GM12873 (cell line): ENCODE measurements at regions not wholly inside any gene's neighbourhood (a gene's known extent, or its start where the extent isn't known, plus 50 kb on each side); places are given as distances from the start of the nearest gene placed in this dataset.

Experiments
- TF ChIP-seq, protein P1 (sequence below): IDR thresholded peaks from 2 replicates; pipeline ENCODE4 v1.5.1; 2012; ENCODE audit warnings: low read depth, mild to moderate bottlenecking, moderate library complexity, low read length, control low read depth; ENCODE audit not compliant: insufficient read depth; ENCODE audit errors: missing control alignments

GRCh38 chr12:125193376-125194152, 128.3 kb downstream of the AACS start:
- TF ChIP-seq, protein P1, sequence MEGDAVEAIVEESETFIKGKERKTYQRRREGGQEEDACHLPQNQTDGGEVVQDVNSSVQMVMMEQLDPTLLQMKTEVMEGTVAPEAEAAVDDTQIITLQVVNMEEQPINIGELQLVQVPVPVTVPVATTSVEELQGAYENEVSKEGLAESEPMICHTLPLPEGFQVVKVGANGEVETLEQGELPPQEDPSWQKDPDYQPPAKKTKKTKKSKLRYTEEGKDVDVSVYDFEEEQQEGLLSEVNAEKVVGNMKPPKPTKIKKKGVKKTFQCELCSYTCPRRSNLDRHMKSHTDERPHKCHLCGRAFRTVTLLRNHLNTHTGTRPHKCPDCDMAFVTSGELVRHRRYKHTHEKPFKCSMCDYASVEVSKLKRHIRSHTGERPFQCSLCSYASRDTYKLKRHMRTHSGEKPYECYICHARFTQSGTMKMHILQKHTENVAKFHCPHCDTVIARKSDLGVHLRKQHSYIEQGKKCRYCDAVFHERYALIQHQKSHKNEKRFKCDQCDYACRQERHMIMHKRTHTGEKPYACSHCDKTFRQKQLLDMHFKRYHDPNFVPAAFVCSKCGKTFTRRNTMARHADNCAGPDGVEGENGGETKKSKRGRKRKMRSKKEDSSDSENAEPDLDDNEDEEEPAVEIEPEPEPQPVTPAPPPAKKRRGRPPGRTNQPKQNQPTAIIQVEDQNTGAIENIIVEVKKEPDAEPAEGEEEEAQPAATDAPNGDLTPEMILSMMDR: no peak

DNA sequence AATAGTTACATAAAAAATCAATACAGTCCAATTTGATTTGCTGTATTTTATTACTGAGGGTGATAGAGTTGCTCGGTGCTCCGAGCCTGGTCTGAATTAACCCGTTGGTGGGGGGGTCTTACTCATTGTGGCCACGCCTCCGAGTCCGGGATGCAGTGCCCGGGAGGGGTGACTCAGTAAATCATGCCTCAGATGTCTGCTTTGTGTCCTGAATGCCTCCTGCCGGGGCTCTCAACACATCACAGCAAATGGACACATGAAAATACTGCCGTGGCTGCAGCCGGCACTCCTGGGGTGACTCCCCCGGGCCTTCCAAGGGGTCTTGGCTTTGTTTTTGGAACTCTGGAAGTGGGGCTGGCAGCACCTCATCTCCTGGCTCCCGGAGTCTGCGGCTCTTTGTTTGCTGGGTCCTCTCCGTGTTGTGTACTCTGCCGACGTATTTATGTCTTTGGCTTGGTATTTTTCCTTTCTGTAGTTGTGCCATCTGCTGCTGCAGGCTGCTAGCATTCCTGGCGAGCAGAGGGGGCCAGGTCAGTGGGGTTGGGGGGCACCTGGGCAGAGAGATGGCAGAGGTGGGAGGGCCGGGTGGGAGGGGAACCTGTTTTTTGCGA, 129.0 kb downstream of the AACS start:
- TF ChIP-seq, protein P1: no peak

DNA sequence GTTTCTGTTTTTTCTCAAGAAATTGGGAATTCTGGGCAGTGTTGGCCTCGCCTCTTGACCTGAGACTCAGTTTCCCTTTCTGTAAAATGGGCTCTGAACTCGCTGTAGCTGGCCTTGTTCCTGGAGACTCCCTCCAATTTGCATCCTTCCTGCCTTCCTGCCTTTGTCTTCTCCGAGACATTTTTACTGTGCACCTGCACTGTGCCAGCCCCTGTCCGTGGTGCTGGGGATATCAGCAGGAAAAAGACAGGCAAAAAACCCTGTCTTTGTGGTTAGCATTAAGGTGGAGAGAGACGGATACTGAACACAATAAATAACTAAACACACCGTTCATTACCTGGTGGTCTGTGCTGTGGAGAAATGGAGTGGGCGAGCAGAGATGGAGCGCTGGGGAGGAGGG, 129.8 kb downstream of the AACS start:
- TF ChIP-seq, protein P1: no peak

DNA sequence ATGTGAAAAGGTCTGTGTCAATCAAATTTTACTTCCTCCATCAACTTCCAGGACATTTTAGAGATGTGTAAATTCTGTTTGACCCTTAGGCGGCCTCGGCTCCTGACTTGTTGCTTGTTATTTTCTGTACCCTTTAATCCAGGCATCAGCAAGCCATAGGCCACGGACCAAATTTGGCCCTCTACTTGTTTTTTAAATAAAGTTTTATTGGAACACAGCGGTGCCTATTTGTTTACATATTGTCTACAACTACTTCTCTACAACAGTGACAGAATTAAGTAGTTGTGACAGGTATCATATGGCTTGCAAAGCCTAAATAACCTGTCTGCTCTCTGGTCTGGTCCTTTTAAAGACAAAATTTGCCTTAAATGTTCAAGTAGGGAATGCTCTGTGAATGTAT, 132.1 kb downstream of the AACS start:
- TF ChIP-seq, protein P1: no peak

DNA sequence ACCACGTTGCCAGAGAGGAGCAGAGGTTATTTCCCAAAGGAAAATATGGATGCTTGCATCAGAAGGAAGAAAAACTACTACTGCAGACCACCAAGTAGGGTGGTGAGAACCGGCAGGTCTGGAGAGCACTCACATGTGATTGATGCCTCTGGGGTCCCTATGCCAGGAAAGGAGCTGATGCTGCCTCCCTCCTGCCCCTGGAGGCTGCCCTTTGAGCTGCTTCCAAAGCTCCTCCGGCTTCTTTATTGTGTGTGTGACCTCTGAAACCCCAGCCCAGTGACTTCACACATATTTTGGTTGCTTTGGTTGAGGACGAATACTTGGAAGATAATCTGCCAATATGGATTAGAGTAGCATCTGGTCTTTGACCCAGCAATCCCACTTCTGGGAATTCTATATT, 133.4 kb downstream of the AACS start:
- TF ChIP-seq, protein P1: no peak

DNA sequence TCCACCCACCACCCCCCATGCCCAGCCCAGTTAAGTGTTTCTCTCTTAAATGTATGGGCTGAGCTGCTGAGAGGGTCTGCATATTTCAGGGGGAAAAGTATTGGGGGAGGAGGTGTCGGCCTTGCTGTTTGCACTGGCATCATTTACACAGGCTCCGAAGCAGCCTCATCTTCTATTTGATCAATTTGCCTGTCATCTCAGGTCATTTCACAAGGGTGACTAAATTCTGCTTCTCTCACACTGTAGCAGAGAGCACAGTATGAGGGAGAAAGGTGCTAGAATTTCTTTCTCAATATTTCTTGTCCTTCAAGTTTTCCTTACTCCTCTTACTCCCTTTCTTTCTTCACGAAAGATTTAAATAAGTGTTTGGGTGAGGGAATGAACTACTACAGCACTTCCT, 135.9 kb downstream of the AACS start:
- TF ChIP-seq, protein P1: no peak

DNA sequence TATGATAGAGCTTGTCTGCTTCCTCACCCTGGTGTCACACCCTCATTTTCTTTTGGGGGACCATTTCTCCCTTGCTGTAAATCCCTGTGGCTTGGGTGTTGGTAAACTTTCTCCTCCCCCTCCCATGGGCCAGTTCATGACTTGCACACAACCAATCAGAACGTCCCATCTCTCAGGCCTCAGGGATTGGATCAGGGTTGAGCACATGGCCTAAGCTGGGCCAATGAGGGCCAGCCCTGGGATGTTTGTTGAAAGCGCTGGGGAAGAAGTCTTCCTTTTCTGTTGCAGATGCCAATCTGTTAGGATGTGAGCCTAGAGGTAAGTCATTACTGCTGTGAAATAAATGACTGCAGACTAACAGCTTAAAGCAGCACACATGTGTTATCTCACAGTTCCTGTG, 136.7 kb downstream of the AACS start:
- TF ChIP-seq, protein P1: no peak
